Occipital lobe (tissue), 1 donor: ENCODE measurements at regions not wholly inside any gene's neighbourhood (a gene's known extent, or its start where the extent isn't known, plus 50 kb on each side); places are given as distances from the start of the nearest gene placed in this dataset.

Experiments used
- DNase-seq: peaks from one replicate; lab custom pipeline; 2025; lab: John Stamatoyannopoulos, UW

DNA sequence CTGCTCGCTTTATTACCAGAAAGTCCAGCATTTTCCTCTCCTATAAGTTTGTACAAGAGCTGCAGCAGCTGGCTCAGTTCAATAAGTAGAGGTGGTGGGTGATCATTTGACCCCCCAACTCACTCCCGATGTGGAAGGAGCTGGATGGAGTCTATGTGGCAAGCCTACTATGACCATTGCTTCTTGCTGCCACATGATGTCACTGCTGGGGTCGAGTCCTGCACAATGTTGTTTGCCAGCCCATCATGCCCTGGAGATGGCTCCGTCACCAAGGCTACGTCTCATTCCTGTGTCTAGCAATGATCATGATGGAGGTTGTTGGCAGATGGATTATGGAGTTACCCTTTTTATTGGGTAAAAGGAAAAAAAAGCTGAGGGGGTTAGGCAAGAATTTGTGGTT, 266.3 kb downstream of the PSAT1 start:
- no peak for DNase-seq

- no peak for DNase-seq
Observed at GRCh38 chr9:78565481-78565880, 268.6 kb downstream of the PSAT1 start.

GRCh38 chr9:78566521-78566920, 269.6 kb downstream of the PSAT1 start:
- no peak for DNase-seq

GRCh38 chr9:78566948-78567675, 270.2 kb downstream of the PSAT1 start:
- no peak for DNase-seq

DNA sequence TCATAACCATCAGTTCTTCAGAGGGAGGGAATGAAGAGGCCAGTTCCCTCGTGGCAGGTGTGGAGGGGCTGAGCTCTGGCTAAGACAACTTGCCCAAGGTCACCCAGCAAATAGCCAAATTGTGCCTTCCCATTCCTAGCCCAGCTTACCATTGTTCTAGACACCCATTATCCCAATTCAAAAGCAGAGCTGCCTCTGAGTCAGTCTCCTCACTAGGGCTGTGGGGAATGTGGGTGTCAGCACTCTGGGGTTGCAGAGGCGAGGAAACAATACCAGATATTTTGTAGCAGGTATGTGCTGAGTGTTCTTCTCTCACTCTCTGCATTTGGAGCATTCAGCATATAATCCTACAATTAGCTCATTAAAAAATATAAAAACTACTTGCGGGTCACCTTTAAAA, 270.8 kb downstream of the PSAT1 start:
- DNase-seq: no peak

DNA sequence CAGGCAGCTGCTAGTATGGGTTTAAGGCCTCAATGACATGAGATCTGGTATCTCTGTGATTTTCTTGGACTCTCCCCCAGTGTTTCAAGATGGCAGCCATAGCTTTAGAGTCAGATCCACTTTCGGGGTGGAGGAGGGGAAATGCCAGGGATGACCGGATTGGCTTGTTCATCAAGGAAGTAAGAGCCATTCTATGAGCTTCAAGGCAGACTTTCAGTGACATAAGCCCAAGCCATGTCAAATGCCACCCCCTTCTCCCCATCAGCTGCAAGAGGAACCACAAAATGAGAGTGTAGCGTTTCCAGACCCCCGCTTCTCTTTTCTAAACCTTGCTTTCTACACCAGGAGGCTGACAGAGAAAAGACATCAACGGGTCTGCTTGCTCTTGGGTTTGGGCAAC, 271.8 kb downstream of the PSAT1 start:
- DNase-seq: no peak

DNA sequence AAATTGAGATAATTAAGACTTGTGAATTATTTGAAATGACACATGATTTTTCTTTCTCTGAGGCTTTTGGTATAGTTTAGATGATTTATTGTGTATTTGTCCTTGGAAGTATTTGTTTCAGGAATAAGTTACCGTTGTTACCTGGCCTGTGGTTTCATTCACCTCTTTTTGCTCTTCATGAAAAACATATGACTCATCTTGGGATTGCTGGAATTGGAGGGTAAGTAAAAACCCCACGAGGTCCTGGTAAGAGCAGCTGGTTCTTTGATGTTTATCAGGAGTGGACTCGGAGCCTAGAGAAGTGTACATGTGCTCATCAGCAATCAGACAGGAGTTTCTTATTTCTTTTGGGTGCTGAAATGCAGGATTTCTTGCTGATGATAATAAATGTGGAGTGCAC, 275.3 kb downstream of the PSAT1 start:
- DNase-seq: no peak

GRCh38 chr9:78573205-78573604, 276.3 kb downstream of the PSAT1 start:
- no peak for DNase-seq

DNA sequence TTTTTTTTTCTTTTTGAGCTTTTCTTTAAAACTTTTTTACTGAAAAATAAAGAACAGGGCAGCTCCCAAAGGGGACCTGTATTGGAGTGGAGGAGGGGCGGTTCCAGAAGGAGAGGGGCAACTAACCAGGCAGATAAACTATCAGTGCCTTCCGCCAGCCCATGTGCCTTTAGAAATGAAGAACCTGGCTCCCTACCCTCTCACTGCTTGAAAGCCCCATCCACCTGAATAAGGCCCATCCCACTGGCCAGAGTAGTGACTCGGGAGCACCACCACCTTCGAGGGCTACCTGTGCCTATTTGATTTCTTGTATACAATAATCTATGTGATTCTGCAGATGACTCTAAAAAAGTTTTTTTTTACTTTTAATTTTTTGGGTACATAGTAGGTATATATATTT, 276.7 kb downstream of the PSAT1 start:
- DNase-seq: no peak

DNA sequence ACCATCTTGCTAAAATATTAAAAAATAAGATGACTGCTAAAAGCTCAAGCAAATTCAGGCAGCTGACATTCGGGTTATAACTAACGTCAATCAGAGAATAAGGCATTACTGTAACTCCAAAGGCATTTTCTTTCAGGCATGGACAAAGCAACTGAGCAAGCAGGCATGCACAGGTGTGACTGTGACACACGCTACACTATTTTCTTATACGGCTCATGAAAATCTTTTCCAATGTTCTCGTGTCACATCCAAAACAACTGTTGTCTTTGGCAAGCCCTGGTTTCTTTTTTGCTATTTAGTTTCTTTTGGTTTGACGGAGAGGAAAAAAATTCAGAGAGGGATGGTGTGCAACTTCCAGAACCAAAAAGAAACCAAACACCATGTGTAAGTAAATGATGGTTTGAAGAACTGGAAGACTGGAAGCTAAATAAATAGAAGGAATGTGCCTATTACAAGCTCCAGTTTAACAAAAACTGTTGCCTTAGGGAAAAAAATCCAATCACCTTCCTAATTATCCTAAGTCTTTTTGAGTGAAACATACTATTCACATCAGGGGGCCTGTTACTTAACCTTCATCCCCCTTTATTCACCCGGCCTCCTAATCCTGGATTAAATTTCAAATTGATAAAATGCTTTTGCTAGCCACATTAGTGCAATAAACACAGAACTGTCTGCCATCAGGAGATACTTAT, 277.6 kb downstream of the PSAT1 start:
- DNase-seq: no peak

GRCh38 chr9:78575081-78575480, 278.2 kb downstream of the PSAT1 start:
- DNase-seq: no peak

- no peak for DNase-seq
Observed at GRCh38 chr9:78575771-78576170, 278.8 kb downstream of the PSAT1 start.

- DNase-seq: no peak
Observed at GRCh38 chr9:78577156-78577906, 280.4 kb downstream of the PSAT1 start.

DNA sequence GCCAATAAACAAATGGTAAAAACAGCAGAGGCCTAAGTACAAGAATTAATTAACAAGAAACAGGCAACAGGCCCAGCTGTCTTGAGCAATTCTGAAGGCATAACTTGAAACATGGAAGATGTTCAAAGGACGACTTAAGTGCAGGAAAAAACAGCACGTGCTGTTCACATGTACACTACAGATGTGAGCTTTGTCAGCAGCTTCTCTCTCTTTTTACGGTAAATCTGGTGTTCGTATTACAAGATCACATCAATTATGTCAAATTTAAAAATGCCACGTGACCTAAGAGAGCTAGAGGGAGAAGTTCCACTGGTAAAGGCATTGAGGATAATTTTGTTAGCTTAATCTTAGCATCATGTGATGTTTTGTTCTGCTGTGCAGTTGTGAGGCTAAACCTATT, 281.1 kb downstream of the PSAT1 start:
- no peak for DNase-seq

GRCh38 chr9:78582821-78583220, 285.9 kb downstream of the PSAT1 start:
- DNase-seq: no peak

- DNase-seq: no peak
Observed at GRCh38 chr9:78584589-78584988, 287.7 kb downstream of the PSAT1 start.

DNA sequence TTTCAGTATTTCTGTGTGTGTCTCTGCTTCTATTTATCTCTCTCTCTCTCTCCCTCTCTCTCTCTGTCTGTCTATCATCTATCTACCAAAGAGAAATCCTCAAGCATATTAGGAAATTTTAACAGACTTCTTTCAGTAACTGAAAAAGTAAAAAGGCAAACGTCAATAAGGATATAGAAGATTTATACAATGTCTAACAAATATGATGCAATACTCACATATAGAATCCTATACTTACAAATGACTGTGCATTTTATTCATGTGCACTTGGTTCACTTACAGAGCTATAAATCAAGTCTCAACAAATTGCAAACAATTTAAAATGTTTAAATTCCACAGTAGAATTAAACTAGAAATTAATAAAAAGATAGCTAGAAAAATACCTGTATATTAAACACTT, 289.0 kb downstream of the PSAT1 start:
- no peak for DNase-seq

DNA sequence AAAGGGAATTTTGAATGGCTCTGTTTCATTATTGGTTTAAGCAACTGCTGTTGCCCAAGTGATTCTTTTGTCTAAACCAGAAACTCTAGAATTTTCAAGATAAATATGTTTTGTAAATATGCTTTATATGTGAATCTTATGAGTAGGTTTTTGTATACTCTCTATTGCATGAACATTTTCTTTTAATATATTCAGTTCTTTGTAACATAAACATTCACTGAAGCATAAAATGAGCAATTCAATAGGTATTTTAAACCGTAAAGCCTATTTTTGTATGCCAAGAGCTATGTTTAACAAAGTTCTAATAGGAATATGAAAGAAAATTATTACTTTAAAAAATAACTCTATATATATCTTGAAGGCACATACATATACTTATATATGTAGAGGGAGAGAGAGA, 293.1 kb downstream of the PSAT1 start:
- no peak for DNase-seq

GRCh38 chr9:78592811-78593210, 295.9 kb downstream of the PSAT1 start:
- no peak for DNase-seq

DNA sequence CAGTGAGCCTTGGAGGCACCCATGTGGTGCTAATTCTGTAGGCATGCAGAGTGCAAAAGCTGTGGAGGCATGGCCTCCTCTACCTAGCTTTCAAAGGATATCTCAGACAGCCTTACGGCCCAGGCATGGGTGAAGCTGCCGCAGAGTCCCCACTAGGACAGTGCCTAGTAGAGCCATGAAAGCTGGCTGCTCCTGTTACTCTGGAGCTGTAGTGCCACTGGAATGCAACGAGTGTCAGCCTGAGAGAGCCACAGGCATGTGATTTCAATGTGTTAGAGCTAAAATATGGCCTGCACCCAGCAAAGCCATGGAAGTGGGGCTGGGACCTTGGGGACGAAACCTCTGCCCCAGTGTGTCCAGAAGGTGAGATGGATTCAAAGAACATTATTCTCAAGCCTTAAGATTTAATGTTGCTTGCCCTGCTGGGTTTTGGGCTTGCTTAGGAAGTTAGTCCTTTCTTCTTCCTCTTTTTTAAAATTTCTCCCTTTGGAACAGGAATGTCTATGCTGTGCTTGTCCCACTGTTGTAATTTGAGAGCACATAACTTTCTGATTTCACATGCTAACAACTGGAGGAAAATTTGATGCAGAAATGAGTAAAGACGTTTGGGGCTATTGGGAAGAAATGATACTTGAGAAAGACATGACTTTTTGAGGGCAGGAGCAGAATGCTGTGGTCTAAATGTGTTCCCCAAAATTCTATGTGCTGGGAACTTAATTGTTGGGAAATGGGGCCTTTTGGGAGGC, 298.4 kb downstream of the PSAT1 start:
- DNase-seq: no peak

GRCh38 chr9:78596346-78596745, 299.4 kb downstream of the PSAT1 start:
- DNase-seq: no peak

DNA sequence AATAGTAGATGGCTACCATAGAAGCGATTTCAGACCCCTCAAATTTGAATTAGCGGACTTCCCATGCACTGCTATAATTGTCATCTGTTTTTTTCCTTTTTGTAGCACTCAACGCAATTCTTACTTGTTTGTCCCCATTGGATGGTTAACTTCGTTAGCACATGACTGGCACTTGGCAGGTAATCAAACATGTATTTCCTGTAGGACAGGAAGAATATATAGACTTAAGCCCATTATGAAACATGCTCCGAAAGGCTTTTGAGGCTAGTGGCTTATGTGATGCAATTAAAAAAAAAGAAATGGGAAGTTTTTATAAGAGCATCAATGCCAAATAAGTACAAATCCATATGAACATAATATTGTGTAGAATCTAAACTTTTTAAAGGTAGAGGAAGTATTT, 301.2 kb downstream of the PSAT1 start:
- no peak for DNase-seq
